GM13977 (cell line): ENCODE measurements at regions not wholly inside any gene's neighbourhood (a gene's known extent, or its start where the extent isn't known, plus 50 kb on each side); places are given as distances from the start of the nearest gene placed in this dataset.

Experiments used
- DNase-seq: peaks from one replicate; pipeline ENCODE4 v3.0.0; 2012; ENCODE audit warnings: low spot score
- in situ Hi-C: fragments of 300-500 bp; cut with MboI; formaldehyde crosslinking; loops from one replicate; pipeline ENCODE4 v1.12.0; 2022; ENCODE audit warnings: low sequenced_read_pairs, low pct_unique_long_range_greater_than_20kb, mixed read lengths, inconsistent platforms; ENCODE audit not compliant: unreplicated experiment
- TF ChIP-seq, protein P1 (sequence below): IDR thresholded peaks from 2 replicates; pipeline ENCODE4 v1.5.1; 2012; ENCODE audit warnings: mild to moderate bottlenecking, control low read depth; ENCODE audit not compliant: insufficient read depth; ENCODE audit errors: extremely low read depth, missing control alignments

DNA sequence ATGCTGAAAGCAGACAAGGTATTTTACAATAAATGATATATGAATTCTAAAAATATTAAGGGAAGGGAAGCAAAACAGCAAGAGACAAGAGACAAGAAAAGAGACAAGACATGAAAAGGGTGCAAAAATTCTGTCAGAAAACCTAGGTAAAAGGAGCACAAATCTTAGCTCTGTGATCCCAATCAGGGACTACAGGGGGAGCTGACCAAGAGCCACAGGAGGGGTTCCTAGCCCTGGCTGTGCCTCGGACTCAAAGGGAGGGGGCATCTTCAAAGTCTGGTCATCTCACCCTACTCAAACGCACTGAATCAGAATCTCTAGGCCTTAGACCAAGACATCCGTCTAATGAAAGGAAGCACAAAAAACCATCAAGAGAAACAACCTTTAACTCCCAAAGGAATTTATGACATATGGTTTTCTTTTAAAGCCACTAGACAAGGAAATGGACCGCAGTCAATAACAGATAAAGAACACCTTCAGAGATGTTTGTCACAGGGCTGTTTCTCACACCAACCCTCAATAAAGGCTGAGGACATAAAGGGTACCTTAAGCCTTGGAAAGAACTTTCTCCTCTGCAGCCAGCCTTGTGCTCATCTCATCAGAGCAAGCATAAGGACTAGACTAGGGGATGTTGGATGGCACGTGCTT is 130.4 kb upstream of the CDYL start:
- no peak for DNase-seq
- TF ChIP-seq, protein P1, sequence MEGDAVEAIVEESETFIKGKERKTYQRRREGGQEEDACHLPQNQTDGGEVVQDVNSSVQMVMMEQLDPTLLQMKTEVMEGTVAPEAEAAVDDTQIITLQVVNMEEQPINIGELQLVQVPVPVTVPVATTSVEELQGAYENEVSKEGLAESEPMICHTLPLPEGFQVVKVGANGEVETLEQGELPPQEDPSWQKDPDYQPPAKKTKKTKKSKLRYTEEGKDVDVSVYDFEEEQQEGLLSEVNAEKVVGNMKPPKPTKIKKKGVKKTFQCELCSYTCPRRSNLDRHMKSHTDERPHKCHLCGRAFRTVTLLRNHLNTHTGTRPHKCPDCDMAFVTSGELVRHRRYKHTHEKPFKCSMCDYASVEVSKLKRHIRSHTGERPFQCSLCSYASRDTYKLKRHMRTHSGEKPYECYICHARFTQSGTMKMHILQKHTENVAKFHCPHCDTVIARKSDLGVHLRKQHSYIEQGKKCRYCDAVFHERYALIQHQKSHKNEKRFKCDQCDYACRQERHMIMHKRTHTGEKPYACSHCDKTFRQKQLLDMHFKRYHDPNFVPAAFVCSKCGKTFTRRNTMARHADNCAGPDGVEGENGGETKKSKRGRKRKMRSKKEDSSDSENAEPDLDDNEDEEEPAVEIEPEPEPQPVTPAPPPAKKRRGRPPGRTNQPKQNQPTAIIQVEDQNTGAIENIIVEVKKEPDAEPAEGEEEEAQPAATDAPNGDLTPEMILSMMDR, result no peak
- in situ Hi-C loops, result no loop called here

DNA sequence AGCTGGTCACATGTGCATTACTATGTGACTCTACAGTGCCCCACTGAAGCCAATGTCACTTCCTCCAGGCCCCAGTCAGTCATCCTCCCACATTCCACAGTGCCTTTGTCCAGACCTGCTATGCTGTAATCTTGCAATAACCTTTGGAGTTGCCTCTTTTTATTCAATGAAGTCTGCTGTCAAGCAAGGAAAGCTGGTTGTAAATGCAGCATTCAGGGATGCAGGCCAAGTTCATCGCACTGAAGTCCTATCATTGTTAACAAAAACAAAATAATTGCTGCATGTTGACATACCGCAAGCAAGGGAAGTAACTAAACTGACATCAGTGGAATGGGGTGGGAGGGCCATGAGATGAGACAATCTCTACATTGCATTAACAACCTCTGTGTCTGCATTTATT is 131.2 kb upstream of the CDYL start:
- DNase-seq, result no peak
- in situ Hi-C loops, result no loop called here

DNA sequence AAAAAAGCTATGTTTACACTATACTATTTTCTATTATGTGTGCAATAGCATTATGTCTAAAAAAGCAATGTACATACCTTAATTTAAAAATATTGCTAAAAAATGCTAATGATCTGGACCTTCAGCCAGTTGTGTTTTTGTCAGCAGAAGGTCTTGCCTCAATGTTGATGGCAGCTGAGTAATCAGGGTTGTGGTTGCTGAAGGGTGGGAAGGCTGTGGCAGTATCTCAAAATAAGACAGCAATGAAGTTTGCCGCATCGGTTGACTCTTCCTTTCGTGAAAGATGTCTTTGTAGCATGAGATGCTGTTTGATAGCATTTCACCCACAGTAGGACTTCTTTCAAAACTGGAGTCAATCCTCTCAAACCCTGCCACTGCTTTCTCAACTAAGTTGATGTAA is 134.7 kb upstream of the CDYL start:
- in situ Hi-C loops, result no loop called here
- no peak for DNase-seq
- TF ChIP-seq, protein P1, result no peak

More for the DNA sequence above, 131.2 kb upstream of the CDYL start:
- TF ChIP-seq, protein P1, result no peak

DNA sequence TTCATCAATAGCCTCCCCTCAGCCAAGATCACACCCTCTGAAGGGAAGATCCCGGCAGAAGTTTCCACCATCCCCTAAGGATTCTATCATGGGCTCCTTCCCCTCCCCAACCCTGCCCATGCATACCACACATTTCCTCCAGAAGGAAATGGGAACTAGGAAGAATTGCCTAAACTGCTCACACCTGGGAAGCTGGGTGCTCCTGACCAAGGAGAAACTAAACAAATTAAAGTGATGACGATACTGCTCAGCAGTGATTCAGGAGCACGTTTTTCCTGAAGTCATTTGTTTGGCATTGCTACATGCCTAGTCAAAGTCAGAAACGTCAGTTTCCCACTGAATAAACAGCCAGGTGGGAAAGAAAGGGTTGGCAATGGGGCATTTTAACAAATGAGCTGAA is 136.1 kb upstream of the CDYL start:
- TF ChIP-seq, protein P1, result no peak
- no peak for DNase-seq
- in situ Hi-C loops, result no loop called here

DNA sequence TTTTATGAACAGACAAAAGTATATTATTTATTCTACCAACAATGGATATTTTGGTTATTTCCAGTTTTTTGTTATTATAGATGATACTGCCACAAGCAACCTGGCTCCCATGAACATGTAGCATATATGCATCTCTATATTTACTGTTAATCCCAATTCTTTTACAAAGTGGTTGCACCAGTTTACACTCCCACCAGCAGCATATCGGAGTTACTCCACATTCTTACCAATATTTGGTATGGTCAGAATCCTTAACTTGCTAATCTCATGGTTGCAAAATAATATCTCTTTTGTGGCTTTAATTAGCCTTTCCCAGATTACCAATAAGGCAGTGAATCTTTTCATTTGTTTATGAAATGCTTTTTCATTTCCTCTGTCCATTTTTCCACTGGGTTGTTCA is 137.6 kb upstream of the CDYL start:
- TF ChIP-seq, protein P1, result no peak
- DNase-seq, result no peak
- in situ Hi-C loops, result no loop called here

DNA sequence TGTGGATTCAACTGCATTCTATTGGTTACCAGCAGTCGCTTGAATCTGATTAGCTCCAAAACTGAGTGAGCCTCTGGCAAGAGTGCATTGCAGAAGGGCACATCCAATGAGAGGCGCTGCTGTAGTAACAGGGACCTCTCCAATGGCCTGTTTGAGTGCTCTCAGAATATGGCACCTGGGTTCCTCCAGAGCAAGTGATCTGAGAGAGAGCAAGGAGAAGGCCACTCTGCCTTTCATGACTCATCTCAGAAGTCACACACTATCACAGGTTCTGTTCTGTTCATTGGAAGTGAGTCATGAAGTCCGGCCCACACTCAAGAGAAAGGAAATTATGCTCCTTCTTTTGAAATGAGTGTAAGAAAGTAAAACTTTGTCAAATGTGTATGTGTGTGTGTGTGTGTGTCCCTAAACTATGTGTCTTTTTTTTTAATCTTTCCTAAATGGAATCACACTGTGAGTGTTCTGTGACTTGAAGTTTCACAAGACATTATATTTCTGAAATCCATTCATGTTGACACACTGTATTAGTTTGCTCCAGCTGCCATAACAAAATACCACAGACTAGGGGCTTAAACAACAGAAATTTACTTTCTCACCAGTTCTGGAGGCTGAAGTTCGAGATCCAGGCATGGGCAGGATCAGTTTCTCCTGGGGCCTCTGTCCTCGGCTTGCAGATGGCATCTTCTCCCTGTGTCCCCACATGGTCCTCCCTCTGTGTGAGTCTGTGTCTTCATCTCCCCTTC is 138.3 kb upstream of the CDYL start:
- TF ChIP-seq, protein P1, result no peak
- in situ Hi-C loops, result no loop called here
- DNase-seq, result peak; percentile 54
